Neuronal stem cell (in vitro differentiated cells): ENCODE measurements at regions not wholly inside any gene's neighbourhood (a gene's known extent, or its start where the extent isn't known, plus 50 kb on each side); places are given as distances from the start of the nearest gene placed in this dataset.

Experiments
- DNase-seq: peaks from one replicate; pipeline ENCODE4 v3.0.0-alpha.2; 2013; ENCODE audit warnings: low spot score
- H2AFZ ChIP-seq: one replicate; pipeline ENCODE4 v1.6.1; 2013; ENCODE audit warnings: mild to moderate bottlenecking, low read length, inconsistent platforms
- H2AK5ac ChIP-seq: 2 replicates; pipeline ENCODE4 v1.6.1; 2013; ENCODE audit warnings: low read depth, mild to moderate bottlenecking, inconsistent platforms, low read length, moderate library complexity, mixed read lengths
- H2BK120ac ChIP-seq: 2 replicates; pipeline ENCODE4 v1.6.1; 2013; ENCODE audit warnings: low read depth, mild to moderate bottlenecking, inconsistent platforms, low read length, moderate library complexity, mixed read lengths
- H2BK12ac ChIP-seq: one replicate; pipeline ENCODE4 v1.6.1; 2013; ENCODE audit warnings: low read length, inconsistent platforms
- H2BK15ac ChIP-seq: 2 replicates; pipeline ENCODE4 v1.6.1; 2013; ENCODE audit warnings: mild to moderate bottlenecking, low read length, inconsistent platforms, mixed read lengths
- H2BK5ac ChIP-seq: one replicate; pipeline ENCODE4 v1.6.1; 2013; ENCODE audit warnings: inconsistent platforms, mild to moderate bottlenecking, low read length, moderate library complexity
- H3K14ac ChIP-seq: one replicate; pipeline ENCODE4 v1.6.1; 2013; ENCODE audit warnings: low read length, inconsistent platforms
- H3K18ac ChIP-seq: 2 replicates; pipeline ENCODE4 v1.6.1; 2013; ENCODE audit warnings: low read length, inconsistent platforms
- H3K23ac ChIP-seq: 2 replicates; pipeline ENCODE4 v1.6.1; 2013; ENCODE audit warnings: low read depth, mild to moderate bottlenecking, mixed read lengths, low read length, inconsistent platforms; ENCODE audit not compliant: poor library complexity
- H3K27ac ChIP-seq: replicated peaks from 3 replicates; pipeline ENCODE4 v1.5.1; 2013; ENCODE audit warnings: low read length, inconsistent platforms
- H3K27me3 ChIP-seq, 3 experiments: 2 replicates each; pipeline ENCODE4 v1.6.1; 2013; ENCODE audit warnings: low read length in 3 of 3, mild to moderate bottlenecking in 2 of 3, inconsistent platforms in 1 of 3, low read depth in 1 of 3, mixed read lengths in 1 of 3, moderate library complexity in 1 of 3; ENCODE audit not compliant: control insufficient read depth in 3 of 3, insufficient read depth in 3 of 3
- H3K36me3 ChIP-seq, 2 donors: replicated peaks in 1 of 2; 2 replicates each; pipeline ENCODE4 v1.6.1; 2013; ENCODE audit warnings: low read length in 2 of 2; ENCODE audit not compliant: control insufficient read depth in 2 of 2, insufficient read depth in 2 of 2
- H3K4ac ChIP-seq: 2 replicates; pipeline ENCODE4 v1.6.1; 2013; ENCODE audit warnings: inconsistent platforms, mild to moderate bottlenecking, low read length, moderate library complexity
- H3K4me1 ChIP-seq, 2 donors: 1 replicate in 1 of 2; 2 replicates in 1 of 2; pipeline ENCODE4 v1.6.1; 2013; ENCODE audit warnings: low read length in 2 of 2, low read depth in 1 of 2; ENCODE audit not compliant: control insufficient read depth in 2 of 2, insufficient read depth in 1 of 2
- H3K4me2 ChIP-seq: one replicate; pipeline ENCODE4 v1.6.1; 2013; ENCODE audit warnings: mild to moderate bottlenecking, low read length, inconsistent platforms; ENCODE audit not compliant: insufficient read depth, poor library complexity, severe bottlenecking
- H3K4me3 ChIP-seq, 2 donors: 2 replicates each; pipeline ENCODE4 v1.5.1; 2013; ENCODE audit warnings: low read length in 2 of 2, mild to moderate bottlenecking in 2 of 2, inconsistent platforms in 1 of 2, moderate library complexity in 1 of 2
- H3K79me1 ChIP-seq: one replicate; pipeline ENCODE4 v1.6.1; 2013; ENCODE audit warnings: low read depth, mild to moderate bottlenecking, inconsistent platforms, low read length, moderate library complexity
- H3K9ac ChIP-seq: one replicate; pipeline ENCODE4 v1.6.1; 2013; ENCODE audit warnings: mild to moderate bottlenecking, low read depth, low read length, inconsistent platforms; ENCODE audit not compliant: poor library complexity
- H3K9me3 ChIP-seq, 2 donors: replicated peaks in 1 of 2; 2 replicates each; pipeline versions ENCODE3 to v1.6.1; 2013; ENCODE audit warnings: low read length in 2 of 2, mild to moderate bottlenecking in 2 of 2, inconsistent platforms in 1 of 2, low read depth in 1 of 2, mixed read lengths in 1 of 2, moderate library complexity in 1 of 2; ENCODE audit not compliant: control insufficient read depth in 2 of 2, insufficient read depth in 1 of 2
- H4K8ac ChIP-seq: one replicate; pipeline ENCODE4 v1.6.1; 2013; ENCODE audit warnings: low read depth, mild to moderate bottlenecking, inconsistent platforms, low read length, moderate library complexity
- H4K91ac ChIP-seq: one replicate; pipeline ENCODE4 v1.6.1; 2013; ENCODE audit warnings: low read length, low read depth, mild to moderate bottlenecking, inconsistent platforms; ENCODE audit not compliant: poor library complexity
- WGBS, 2 donors: extraction: QIAGEN DNeasy Blood & Tissue Kit; methylation state at CpG; one replicate each; pipeline ENCODE4 v1.1.7; 2013; ENCODE audit warnings: missing lambda C conversion rate in 2 of 2, mixed read lengths in 1 of 2; ENCODE audit not compliant: insufficient read length in 2 of 2, insufficient replicate concordance in 1 of 2; ENCODE audit errors: extremely low coverage in 2 of 2; 5-methylcytosine and 5-hydroxymethylcytosine counted together

DNA sequence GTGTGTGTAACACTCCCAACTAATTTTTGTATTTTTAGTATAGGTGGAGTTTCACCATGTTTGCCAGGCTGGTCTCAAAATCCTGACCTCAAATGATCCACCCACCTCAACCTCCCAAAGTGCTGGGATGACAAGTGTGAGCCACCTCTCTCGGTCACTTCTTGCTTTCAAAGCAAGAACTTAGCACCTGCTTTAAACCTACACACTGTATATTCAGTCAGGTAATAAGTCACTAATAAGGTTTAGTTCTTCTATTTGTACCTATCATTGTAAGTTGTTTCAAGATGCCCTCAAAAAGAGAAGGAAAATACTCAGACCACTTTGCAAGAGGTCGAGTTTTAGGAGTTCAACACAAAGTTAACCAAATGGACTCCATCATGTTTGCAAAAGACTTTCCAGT, 431.3 kb downstream of the MRPL39 start:
- no peaks in the 10 kb centered on the region for H3K79me1 ChIP-seq
- H3K4ac ChIP-seq = no peak overlapping the region
- H3K23ac ChIP-seq = no peak overlapping the region
- H3K36me3 ChIP-seq = no peaks in the 10 kb centered on the region
- no CpG with 5 or more reads among the region's 2 CpGs for WGBS, 2 donors
- H4K91ac ChIP-seq = no peak overlapping the region
- no peak overlapping the region for H2BK5ac ChIP-seq
- no peak for DNase-seq
- H3K9me3 ChIP-seq = no peaks in the 10 kb centered on the region
- no peak overlapping the region for H3K4me3 ChIP-seq
- no peak overlapping the region for H3K9ac ChIP-seq
- H3K4me2 ChIP-seq = no peak overlapping the region
- no peak overlapping the region for H4K8ac ChIP-seq
- H3K27me3 ChIP-seq = no peaks in the 10 kb centered on the region
- H3K18ac ChIP-seq = no peak overlapping the region
- H2BK12ac ChIP-seq = no peak overlapping the region
- no peak overlapping the region for H2AK5ac ChIP-seq
- H2BK120ac ChIP-seq = no peak overlapping the region
- H3K4me1 ChIP-seq = no peaks in the 10 kb centered on the region
- no peak overlapping the region for H3K27ac ChIP-seq
- no peak overlapping the region for H2BK15ac ChIP-seq
- H3K14ac ChIP-seq = no peak overlapping the region
- H2AFZ ChIP-seq = no peak overlapping the region

DNA sequence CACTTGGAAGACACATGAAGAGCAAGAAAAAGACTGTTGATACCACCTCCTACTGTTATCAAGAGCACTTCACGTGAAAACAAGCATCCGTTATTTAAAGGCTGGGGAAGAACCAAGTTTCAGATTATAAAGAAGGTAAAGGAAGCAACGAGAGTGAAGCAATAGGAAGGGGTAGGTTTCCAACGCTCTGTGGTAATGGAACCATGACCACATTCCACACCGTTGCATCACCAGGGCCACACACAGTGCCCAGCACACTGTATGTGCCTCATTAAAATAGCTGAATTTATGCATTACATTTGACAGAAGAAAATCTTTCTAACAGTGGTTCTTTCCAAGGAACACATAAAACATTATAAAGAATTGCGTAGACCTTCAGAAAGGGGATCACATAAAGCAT, 435.8 kb downstream of the MRPL39 start:
- Histone ChIP-seq H4K8ac (no peak overlapping the region), H3K27ac (no peak overlapping the region), H3K4me3 (no peak overlapping the region), H2BK5ac (no peak overlapping the region), H2BK15ac (no peak overlapping the region), H3K4me1 (no peaks in the 10 kb centered on the region), H3K14ac (no peak overlapping the region), H3K36me3 (no peaks in the 10 kb centered on the region), H3K79me1 (no peaks in the 10 kb centered on the region), H2BK120ac (no peak overlapping the region), H3K23ac (no peak overlapping the region), H3K4ac (no peak overlapping the region), H2BK12ac (no peak overlapping the region), H2AK5ac (no peak overlapping the region), H3K9ac (no peak overlapping the region), H2AFZ (no peak overlapping the region), H3K9me3 (no peaks in the 10 kb centered on the region), H3K18ac (no peak overlapping the region), H3K27me3 (no peaks in the 10 kb centered on the region), H3K4me2 (no peak overlapping the region), H4K91ac (no peak overlapping the region)
- WGBS, 2 donors = no CpG with 5 or more reads among the region's 6 CpGs
- no peak for DNase-seq

DNA sequence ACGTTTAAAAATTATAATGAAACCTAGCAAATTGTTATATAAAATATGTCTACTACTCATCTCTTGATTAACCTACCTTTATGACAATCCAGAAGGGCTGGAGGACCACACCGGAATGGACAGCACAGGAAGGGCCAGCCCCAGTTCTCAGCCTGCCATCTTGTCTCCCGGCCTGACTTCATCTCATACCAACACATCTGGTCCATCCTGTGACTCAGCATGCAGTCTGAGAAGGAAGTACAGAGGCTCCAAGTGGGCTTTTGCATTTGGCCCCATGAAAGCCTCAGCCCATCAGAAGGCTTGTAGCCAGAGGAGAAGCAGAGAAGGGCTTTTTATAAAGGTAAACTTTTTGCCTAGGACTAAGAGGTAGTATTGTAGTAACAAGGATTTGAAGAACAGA, 436.6 kb downstream of the MRPL39 start:
- H3K23ac ChIP-seq = no peak overlapping the region
- no peak for DNase-seq
- no peak overlapping the region for H2BK15ac ChIP-seq
- no peak overlapping the region for H3K4ac ChIP-seq
- H3K4me1 ChIP-seq = no peaks in the 10 kb centered on the region
- H3K18ac ChIP-seq = no peak overlapping the region
- H4K8ac ChIP-seq = no peak overlapping the region
- no peaks in the 10 kb centered on the region for H3K27me3 ChIP-seq
- H3K27ac ChIP-seq = no peak overlapping the region
- H2BK5ac ChIP-seq = no peak overlapping the region
- no peak overlapping the region for H2AFZ ChIP-seq
- no peak overlapping the region for H3K4me2 ChIP-seq
- no peaks in the 10 kb centered on the region for H3K9me3 ChIP-seq
- H3K4me3 ChIP-seq = no peak overlapping the region
- no peak overlapping the region for H2BK12ac ChIP-seq
- no peaks in the 10 kb centered on the region for H3K79me1 ChIP-seq
- H3K36me3 ChIP-seq = no peaks in the 10 kb centered on the region
- no peak overlapping the region for H2AK5ac ChIP-seq
- H4K91ac ChIP-seq = no peak overlapping the region
- no peak overlapping the region for H3K9ac ChIP-seq
- H2BK120ac ChIP-seq = no peak overlapping the region
- no CpG with 5 or more reads among the region's 3 CpGs for WGBS, 2 donors
- no peak overlapping the region for H3K14ac ChIP-seq

DNA sequence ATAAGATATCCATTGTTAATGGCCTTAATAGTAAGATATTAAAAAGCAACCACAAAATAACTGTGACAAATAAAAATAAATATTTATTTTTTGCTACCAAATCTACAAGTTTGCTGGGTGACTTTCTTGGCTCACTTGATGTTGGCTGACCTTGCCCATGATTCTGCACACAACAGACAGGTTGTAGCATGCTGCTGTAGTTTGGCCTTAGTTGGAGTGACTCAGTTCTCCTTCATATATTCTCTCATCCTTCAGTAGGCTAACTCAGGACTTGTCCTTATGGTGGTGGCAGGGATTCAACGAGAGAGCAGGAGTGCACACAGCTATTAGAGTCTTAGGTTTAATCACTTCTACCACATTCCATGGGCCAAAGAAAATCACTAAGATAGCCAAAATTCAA, 437.9 kb downstream of the MRPL39 start:
- Histone ChIP-seq H3K4me3 (no peak overlapping the region), H3K18ac (no peak overlapping the region), H2AK5ac (no peak overlapping the region), H2BK120ac (no peak overlapping the region), H3K36me3 (no peaks in the 10 kb centered on the region), H3K4ac (no peak overlapping the region), H3K79me1 (no peaks in the 10 kb centered on the region), H3K9ac (no peak overlapping the region), H3K27ac (no peak overlapping the region), H4K91ac (no peak overlapping the region), H4K8ac (no peak overlapping the region), H2BK15ac (no peak overlapping the region), H3K4me2 (no peak overlapping the region), H2BK5ac (no peak overlapping the region), H3K27me3 (no peaks in the 10 kb centered on the region), H2AFZ (no peak overlapping the region), H3K23ac (no peak overlapping the region), H3K4me1 (no peaks in the 10 kb centered on the region), H2BK12ac (no peak overlapping the region), H3K9me3 (no peaks in the 10 kb centered on the region), H3K14ac (no peak overlapping the region)
- WGBS, 2 donors = no CpG with 5 or more reads among the region's 1 CpG
- no peak for DNase-seq
